Ovary (tissue), 7 donors: ENCODE measurements at regions not wholly inside any gene's neighbourhood (a gene's known extent, or its start where the extent isn't known, plus 50 kb on each side); places are given as distances from the start of the nearest gene placed in this dataset.

Experiments used
- DNase-seq, 5 donors: peaks; one replicate each; pipeline ENCODE4 v3.0.0-alpha.2; 2019 to 2020
- H3K27ac ChIP-seq, 2 donors: fragments of 200-600 bp; one replicate each; pipeline versions ENCODE4 v1.5.1 to v1.8.0; 2019 to 2022
- H3K27me3 ChIP-seq: fragments of 200-600 bp; one replicate; pipeline ENCODE4 v1.8.0; 2022
- H3K36me3 ChIP-seq: fragments of 200-600 bp; sonication (generic); one replicate; pipeline ENCODE4 v1.5.1; 2019
- H3K4me1 ChIP-seq: one replicate; pipeline ENCODE4 v1.8.1; 2013; ENCODE audit warnings: mild to moderate bottlenecking, moderate library complexity; ENCODE audit not compliant: insufficient read depth
- H3K4me3 ChIP-seq: fragments of 200-600 bp; sonication (generic); one replicate; pipeline ENCODE4 v1.5.1; 2017
- H3K9me3 ChIP-seq, 2 donors: fragments of 200-600 bp in 1 of 2; sonication (generic) in 1 of 2; one replicate each; pipeline versions ENCODE4 v1.5.1 to v1.8.1; 2013 to 2019; ENCODE audit warnings: mild to moderate bottlenecking in 1 of 2, moderate library complexity in 1 of 2
- EP300 ChIP-seq: sonication (generic); formaldehyde crosslinking; IDR thresholded peaks from one replicate; pipeline ENCODE4 v1.6.1; 2017; ENCODE audit warnings: antibody characterized with exemption
- POLR2A ChIP-seq: fragments of 450-650 bp; IDR thresholded peaks from one replicate; pipeline ENCODE4 v1.6.1; 2017; ENCODE audit warnings: antibody characterized with exemption, mild to moderate bottlenecking, moderate library complexity
- WGBS, 3 donors: extraction: QIAGEN DNeasy Blood & Tissue Kit in 1 of 3; methylation state at CpG; one replicate each; pipeline versions ENCODE4 v1.1.5 to v1.1.7; 2013 to 2017; 5-methylcytosine and 5-hydroxymethylcytosine counted together
- intact Hi-C, 4 donors: fragments of 100-400 bp; cut with DNase I; formaldehyde crosslinking; loops; one replicate each; pipeline versions ENCODE4 v1.11.0 to v1.15.1; 2022 to 2023
- TF ChIP-seq, protein P1 (sequence below), 3 donors: fragments of 450-650 bp in 2 of 3; fragments of 200-600 bp in 1 of 3; IDR thresholded peaks; one replicate each; pipeline versions ENCODE4 v1.5.1 to v1.8.0; 2016 to 2022; ENCODE audit warnings: antibody characterized with exemption in 3 of 3, mild to moderate bottlenecking in 1 of 3
- donor health status: DM: no; HTN: no; CAD: no; lungs with moderate emphysema.
- donor health status: DM: no; HTN: no; CAD: no.
- donor health status: Bipolar disorder and iron deficiency.
- donor health status: DM: no; HTN: no; CAD: no.
- donor health status: DM: yes; HTN: yes; CAD: no.

DNA sequence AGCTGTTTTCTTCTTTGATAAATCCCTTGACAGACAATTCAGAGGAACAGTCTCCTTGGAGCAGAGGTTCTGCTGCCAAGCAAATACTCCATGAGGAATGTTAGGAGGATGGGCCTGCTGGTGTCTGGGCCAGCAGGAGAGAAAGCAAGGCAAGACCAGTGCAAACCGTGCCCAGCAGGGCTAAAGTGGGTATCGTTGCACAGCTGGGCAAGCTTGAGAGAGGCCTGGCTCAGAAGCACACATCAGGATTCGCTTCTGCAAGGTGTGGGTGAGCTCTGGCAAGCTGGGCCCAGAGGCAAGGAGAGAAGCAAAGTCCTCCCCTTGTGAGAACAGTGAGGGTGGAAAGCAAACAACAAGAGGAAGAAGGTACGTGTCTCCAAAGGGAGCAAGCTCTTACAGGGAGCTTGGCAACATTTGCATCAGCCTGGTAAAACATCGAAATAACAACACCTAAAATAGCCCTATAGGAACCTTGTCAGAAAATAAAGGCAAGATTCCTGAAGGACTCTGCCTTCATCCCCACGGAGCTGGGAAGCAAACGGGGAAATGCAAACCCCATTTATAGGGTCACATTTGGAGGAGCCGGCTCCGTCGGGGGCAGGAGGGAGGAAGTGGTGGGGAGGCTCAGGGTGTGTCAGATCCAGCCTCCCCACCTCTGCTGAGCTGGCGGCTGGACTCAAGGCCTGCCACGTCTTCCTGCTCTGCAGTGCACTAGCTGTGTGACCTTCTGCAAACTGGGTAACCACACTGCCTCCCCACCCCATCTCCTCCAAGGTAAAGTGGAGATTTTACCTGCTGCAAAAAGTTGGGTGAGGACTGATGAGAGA is 62.3 kb upstream of the HIVEP3 start:
- no peak for DNase-seq
- Histone ChIP-seq H3K4me3 (no peak overlapping the region), H3K4me1 (no peaks in the 10 kb centered on the region), H3K36me3 (no peaks in the 10 kb centered on the region), H3K9me3 (no peaks in the 10 kb centered on the region), H3K27ac (no peak overlapping the region), H3K27me3 (no peaks in the 10 kb centered on the region)
- TF ChIP-seq EP300: no peak
- no peak for TF ChIP-seq POLR2A
- TF ChIP-seq, protein P1, sequence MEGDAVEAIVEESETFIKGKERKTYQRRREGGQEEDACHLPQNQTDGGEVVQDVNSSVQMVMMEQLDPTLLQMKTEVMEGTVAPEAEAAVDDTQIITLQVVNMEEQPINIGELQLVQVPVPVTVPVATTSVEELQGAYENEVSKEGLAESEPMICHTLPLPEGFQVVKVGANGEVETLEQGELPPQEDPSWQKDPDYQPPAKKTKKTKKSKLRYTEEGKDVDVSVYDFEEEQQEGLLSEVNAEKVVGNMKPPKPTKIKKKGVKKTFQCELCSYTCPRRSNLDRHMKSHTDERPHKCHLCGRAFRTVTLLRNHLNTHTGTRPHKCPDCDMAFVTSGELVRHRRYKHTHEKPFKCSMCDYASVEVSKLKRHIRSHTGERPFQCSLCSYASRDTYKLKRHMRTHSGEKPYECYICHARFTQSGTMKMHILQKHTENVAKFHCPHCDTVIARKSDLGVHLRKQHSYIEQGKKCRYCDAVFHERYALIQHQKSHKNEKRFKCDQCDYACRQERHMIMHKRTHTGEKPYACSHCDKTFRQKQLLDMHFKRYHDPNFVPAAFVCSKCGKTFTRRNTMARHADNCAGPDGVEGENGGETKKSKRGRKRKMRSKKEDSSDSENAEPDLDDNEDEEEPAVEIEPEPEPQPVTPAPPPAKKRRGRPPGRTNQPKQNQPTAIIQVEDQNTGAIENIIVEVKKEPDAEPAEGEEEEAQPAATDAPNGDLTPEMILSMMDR (IDR thresholded peaks at IDR 0.05): no peak
- intact Hi-C loops: no loop called here
- WGBS, 3 donors: 69 to 79% (median 74%) methylated on average over 12 of the region's 12 CpGs

DNA sequence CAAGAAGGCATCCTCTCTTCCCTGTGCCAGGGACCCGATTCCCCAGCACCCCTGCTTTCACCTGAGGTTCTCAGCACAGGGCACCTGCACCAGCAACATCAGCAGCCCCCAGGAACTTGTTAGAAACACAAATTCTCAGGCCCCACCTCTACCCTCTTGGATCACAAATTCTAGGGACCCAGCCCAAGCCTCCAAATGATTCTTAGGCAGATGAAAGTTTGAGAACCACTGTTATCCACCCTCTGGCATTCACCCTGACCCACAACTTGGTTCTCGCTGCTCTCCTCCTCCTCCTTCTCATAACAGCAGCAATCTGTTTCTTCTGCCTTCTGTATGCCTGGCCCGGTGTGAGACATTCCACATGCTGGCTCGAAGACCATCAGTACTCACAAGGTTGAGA is 60.3 kb upstream of the HIVEP3 start:
- H3K27me3 ChIP-seq: no peaks in the 10 kb centered on the region
- intact Hi-C loops: no loop called here
- H3K9me3 ChIP-seq: no peaks in the 10 kb centered on the region
- H3K4me1 ChIP-seq: no peaks in the 10 kb centered on the region
- TF ChIP-seq POLR2A: no peak
- TF ChIP-seq, protein P1 (IDR thresholded peaks at IDR 0.05): no peak
- TF ChIP-seq EP300: no peak
- no peak overlapping the region for H3K4me3 ChIP-seq
- no peak overlapping the region for H3K27ac ChIP-seq
- WGBS, 3 donors: 70 to 84% (median 75%) methylated on average over 4 of the region's 4 CpGs
- no peaks in the 10 kb centered on the region for H3K36me3 ChIP-seq
- DNase-seq: no peak

DNA sequence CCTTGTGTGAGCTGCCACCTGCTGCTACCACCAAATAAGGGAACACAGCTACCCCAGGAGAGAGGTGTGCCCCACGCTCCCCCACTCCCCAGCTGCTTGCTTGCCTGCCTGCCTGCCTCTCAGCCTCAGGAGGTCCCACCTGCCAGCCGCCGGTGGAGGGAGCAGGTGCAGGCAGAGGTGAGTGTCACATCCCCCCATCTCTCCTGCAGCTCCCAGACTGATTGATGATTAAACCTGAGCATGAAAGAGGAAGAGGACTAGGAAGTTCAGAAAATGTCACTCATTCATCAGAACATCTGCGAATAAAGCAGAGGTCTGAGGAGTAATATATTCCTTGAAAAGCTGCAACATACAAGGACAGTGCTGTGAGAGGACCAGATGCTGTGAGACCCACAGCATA is 58.6 kb upstream of the HIVEP3 start:
- WGBS, 3 donors: 88 to 98% (median 90%) methylated on average over 4 of the region's 4 CpGs
- no peaks in the 10 kb centered on the region for H3K27me3 ChIP-seq
- H3K27ac ChIP-seq: no peak overlapping the region
- no peaks in the 10 kb centered on the region for H3K36me3 ChIP-seq
- DNase-seq: no peak
- H3K4me1 ChIP-seq: no peaks in the 10 kb centered on the region
- H3K9me3 ChIP-seq: no peaks in the 10 kb centered on the region
- intact Hi-C loops: no loop called here
- no peak for TF ChIP-seq POLR2A
- TF ChIP-seq EP300: no peak
- TF ChIP-seq, protein P1 (IDR thresholded peaks at IDR 0.05): no peak
- H3K4me3 ChIP-seq: no peak overlapping the region

DNA sequence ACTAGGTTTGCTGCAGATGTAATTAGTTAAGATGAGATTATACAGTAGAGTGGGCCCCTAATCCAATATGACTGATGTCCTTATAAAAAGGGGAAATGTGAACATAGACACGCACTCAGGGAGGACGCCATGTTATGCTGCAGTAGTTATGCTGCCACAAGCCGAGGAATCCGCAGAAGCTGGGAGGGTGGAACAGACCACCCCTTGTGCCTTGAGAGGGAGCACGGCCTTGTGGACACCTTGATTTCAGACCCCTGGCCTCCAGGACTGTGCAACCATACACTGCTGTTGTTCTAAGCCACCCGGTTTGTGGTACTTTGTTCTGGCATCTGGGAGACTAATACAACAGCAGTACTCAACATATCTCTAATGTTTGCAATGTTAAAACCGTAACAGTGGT is 57.9 kb upstream of the HIVEP3 start:
- no peak for DNase-seq

More for the DNA sequence above, 57.9 kb upstream of the HIVEP3 start:
- H3K4me3 ChIP-seq: no peak overlapping the region
- intact Hi-C loops: no loop called here
- no peak overlapping the region for H3K27ac ChIP-seq
- TF ChIP-seq, protein P1 (IDR thresholded peaks at IDR 0.05): no peak
- TF ChIP-seq EP300 (no peak), POLR2A (no peak)
- H3K9me3 ChIP-seq: no peaks in the 10 kb centered on the region
- no peaks in the 10 kb centered on the region for H3K27me3 ChIP-seq
- H3K36me3 ChIP-seq: no peaks in the 10 kb centered on the region
- WGBS, 3 donors: 92 to 94% (median 94%) methylated on average over 7 of the region's 7 CpGs
- no peaks in the 10 kb centered on the region for H3K4me1 ChIP-seq
